Lung (tissue), 11 donors: ENCODE measurements at regions not wholly inside any gene's neighbourhood (a gene's known extent, or its start where the extent isn't known, plus 50 kb on each side); places are given as distances from the start of the nearest gene placed in this dataset.

Experiments used
- ATAC-seq: fragments of 200-7000 bp; cut with Tn5 transposase; one replicate; pipeline ENCODE4 v1.9.1; 2020; ENCODE audit warnings: moderate number of reproducible peaks; ENCODE audit not compliant: insufficient read depth, low FRiP score
- DNase-seq, 3 donors: peaks; one replicate each; pipeline ENCODE4 v3.0.0-alpha.2; 2013 to 2017
- H3K27ac ChIP-seq, 2 donors: one replicate each; pipeline ENCODE4 v1.5.1; 2013; ENCODE audit warnings: mild to moderate bottlenecking in 2 of 2, moderate library complexity in 2 of 2, control low read depth in 1 of 2, inconsistent platforms in 1 of 2, low read depth in 1 of 2, low read length in 1 of 2
- H3K27me3 ChIP-seq, 3 donors: one replicate each; pipeline ENCODE4 v1.5.1; 2013; ENCODE audit warnings: low read length in 2 of 3; ENCODE audit not compliant: control insufficient read depth in 3 of 3, insufficient read depth in 3 of 3
- H3K36me3 ChIP-seq, 4 donors: one replicate each; pipeline ENCODE4 v1.5.1; 2013; ENCODE audit warnings: low read length in 4 of 4, mild to moderate bottlenecking in 1 of 4, moderate library complexity in 1 of 4; ENCODE audit not compliant: control insufficient read depth in 4 of 4, insufficient read depth in 4 of 4
- H3K4me1 ChIP-seq, 5 donors: one replicate each; pipeline ENCODE4 v1.5.1; 2013; ENCODE audit warnings: low read length in 5 of 5, mild to moderate bottlenecking in 2 of 5, moderate library complexity in 1 of 5; ENCODE audit not compliant: control insufficient read depth in 5 of 5, insufficient read depth in 5 of 5
- H3K4me3 ChIP-seq: one replicate; pipeline ENCODE4 v1.5.1; 2013; ENCODE audit warnings: mild to moderate bottlenecking, control low read depth, moderate library complexity
- H3K9ac ChIP-seq, 2 donors: one replicate each; pipeline ENCODE4 v1.5.1; 2013; ENCODE audit warnings: low read length in 2 of 2, control low read depth in 1 of 2; ENCODE audit not compliant: insufficient read depth in 1 of 2
- H3K9me3 ChIP-seq, 4 donors: one replicate each; pipeline ENCODE4 v1.5.1; 2013; ENCODE audit warnings: low read length in 3 of 4, mild to moderate bottlenecking in 1 of 4, moderate library complexity in 1 of 4; ENCODE audit not compliant: control insufficient read depth in 4 of 4, insufficient read depth in 3 of 4
- WGBS, 2 donors: extraction: QIAGEN DNeasy Blood & Tissue Kit; methylation state at CpG; one replicate each; pipeline ENCODE4 v1.1.7; 2013; 5-methylcytosine and 5-hydroxymethylcytosine counted together
- TF ChIP-seq, protein P1 (sequence below): IDR thresholded peaks from 2 replicates; pipeline ENCODE4 v1.5.1; 2012; ENCODE audit warnings: mild to moderate bottlenecking; ENCODE audit errors: control extremely low read depth, extremely low read depth
- donor health status: control.
- donor health status: control.
- donor health status: Bipolar disorder and iron deficiency.
- donor health status: healthy.
- donor health status: DM: yes; HTN: yes; CAD: no.

DNA sequence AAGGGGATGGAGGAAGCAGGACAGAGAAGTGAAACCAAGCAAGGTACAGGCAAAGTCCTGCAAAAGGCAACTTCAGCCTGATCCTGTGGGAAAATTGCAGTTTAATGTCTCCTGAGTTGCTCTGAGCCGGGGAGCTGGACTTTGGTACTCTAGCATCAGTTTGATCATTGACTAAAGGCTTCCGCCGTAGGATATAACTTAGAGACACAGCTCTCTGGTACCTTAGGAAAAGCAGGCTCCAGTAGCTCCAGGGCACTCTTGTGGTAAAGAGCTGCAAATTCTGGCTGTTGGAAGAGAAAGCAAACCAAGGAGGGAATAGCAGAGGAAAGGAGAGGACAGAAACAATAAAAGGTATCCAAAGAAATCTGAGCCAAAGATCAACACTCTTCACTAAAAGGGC is 521.1 kb downstream of the PLOD2 start:
- Histone ChIP-seq H3K4me1 (no peaks in the 10 kb centered on the region), H3K36me3 (no peaks in the 10 kb centered on the region), H3K9ac (no peak overlapping the region), H3K4me3 (no peak overlapping the region), H3K27ac (no peak overlapping the region), H3K27me3 (no peaks in the 10 kb centered on the region), H3K9me3 (peaks cover 0 to 3% (median 0%) of the 10 kb centered on the region in 4 donors)
- 84 to 89% methylated on average over 3 of the region's 3 CpGs for WGBS, 2 donors
- DNase-seq (no peak), ATAC-seq (no peak)
- TF ChIP-seq, protein P1, sequence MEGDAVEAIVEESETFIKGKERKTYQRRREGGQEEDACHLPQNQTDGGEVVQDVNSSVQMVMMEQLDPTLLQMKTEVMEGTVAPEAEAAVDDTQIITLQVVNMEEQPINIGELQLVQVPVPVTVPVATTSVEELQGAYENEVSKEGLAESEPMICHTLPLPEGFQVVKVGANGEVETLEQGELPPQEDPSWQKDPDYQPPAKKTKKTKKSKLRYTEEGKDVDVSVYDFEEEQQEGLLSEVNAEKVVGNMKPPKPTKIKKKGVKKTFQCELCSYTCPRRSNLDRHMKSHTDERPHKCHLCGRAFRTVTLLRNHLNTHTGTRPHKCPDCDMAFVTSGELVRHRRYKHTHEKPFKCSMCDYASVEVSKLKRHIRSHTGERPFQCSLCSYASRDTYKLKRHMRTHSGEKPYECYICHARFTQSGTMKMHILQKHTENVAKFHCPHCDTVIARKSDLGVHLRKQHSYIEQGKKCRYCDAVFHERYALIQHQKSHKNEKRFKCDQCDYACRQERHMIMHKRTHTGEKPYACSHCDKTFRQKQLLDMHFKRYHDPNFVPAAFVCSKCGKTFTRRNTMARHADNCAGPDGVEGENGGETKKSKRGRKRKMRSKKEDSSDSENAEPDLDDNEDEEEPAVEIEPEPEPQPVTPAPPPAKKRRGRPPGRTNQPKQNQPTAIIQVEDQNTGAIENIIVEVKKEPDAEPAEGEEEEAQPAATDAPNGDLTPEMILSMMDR: no peak

DNA sequence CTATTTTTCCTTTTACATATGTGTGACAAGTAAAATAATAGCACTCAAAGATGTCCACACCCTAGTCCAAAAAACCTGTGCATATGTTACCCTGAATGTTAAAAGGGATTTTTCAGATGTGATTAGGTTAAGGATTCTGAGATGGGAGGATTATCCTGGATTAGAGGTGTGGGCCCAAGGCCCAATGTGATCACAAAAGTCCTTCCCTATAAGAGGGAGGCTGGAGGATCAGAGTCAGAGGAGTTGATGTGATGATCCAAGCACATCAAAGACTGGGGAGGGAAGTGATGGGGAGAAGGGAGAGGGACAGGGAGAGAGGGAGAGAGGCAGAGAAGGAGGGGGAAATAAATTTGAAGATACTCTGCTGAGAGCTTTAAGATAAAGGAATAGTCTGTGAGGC is 512.6 kb downstream of the PLOD2 start:
- Histone ChIP-seq H3K27ac (no peak overlapping the region), H3K9ac (no peak overlapping the region), H3K27me3 (no peaks in the 10 kb centered on the region), H3K4me1 (no peaks in the 10 kb centered on the region), H3K36me3 (no peaks in the 10 kb centered on the region), H3K9me3 (no peaks in the 10 kb centered on the region), H3K4me3 (no peak overlapping the region)
- DNase-seq: no peak
- no peak for ATAC-seq
- TF ChIP-seq, protein P1: no peak

DNA sequence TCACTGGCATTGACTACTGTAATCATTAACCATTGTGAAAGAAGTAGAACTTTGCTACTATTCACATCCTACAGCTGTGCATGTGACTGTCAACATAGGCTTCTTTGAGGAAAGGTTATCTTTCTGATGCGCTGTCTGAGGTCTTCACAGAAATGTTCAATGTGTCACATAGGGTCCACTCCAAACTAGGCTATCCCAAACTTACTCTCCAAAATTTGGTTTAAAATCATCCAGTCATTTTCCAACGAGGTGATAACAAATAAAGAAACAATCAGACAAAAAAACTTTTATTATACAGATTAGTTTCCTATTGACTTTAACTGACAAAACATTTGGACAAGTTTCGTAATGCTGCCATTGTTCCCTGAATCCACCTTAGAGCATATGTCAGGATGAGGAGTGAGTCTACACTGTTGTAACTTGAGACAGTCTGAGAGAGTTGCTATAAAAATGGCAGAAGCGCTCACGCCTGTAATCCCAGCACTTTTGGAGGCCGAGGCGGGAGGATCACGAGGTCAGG is 511.6 kb downstream of the PLOD2 start:
- H3K27ac ChIP-seq: no peak overlapping the region
- ATAC-seq (no peak), DNase-seq (no peak)
- TF ChIP-seq, protein P1: no peak
- 92% methylated on average over 8 of the region's 8 CpGs for WGBS, 2 donors
- H3K27me3 ChIP-seq: no peaks in the 10 kb centered on the region
- no peak overlapping the region for H3K4me3 ChIP-seq
- H3K36me3 ChIP-seq: no peaks in the 10 kb centered on the region
- H3K9me3 ChIP-seq: no peaks in the 10 kb centered on the region
- H3K9ac ChIP-seq: no peak overlapping the region
- H3K4me1 ChIP-seq: no peaks in the 10 kb centered on the region

DNA sequence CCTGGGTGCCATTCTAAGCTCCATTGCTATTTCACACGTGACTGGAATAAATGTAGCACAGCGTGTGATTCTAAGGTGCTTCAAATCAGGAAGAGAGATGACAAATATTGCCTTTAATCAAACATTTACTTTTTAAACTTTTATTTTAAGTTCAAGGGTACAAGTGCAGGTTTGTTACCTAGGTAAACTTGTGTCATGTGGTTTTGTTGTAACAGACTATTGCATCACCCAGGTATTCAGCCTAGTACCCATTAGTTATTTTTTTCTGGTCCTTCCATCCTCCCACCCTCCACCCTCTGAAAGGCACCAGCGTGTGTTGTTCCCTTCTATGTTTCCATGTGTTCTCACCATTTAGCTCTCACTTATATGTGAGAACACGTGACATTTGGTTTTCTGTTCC is 510.8 kb downstream of the PLOD2 start:
- no peak for ATAC-seq
- Histone ChIP-seq H3K36me3 (no peaks in the 10 kb centered on the region), H3K4me3 (no peak overlapping the region), H3K9me3 (no peaks in the 10 kb centered on the region), H3K27ac (no peak overlapping the region), H3K4me1 (no peaks in the 10 kb centered on the region), H3K9ac (no peak overlapping the region), H3K27me3 (no peaks in the 10 kb centered on the region)
- no peak for DNase-seq
- WGBS, 2 donors: 83 to 90% methylated on average over 4 of the region's 4 CpGs
- TF ChIP-seq, protein P1: no peak
